ENCODE measurements at regions not wholly inside any gene's neighbourhood (a gene's known extent, or its start where the extent isn't known, plus 50 kb on each side); places are given as distances from the start of the nearest gene placed in this dataset.

DNA sequence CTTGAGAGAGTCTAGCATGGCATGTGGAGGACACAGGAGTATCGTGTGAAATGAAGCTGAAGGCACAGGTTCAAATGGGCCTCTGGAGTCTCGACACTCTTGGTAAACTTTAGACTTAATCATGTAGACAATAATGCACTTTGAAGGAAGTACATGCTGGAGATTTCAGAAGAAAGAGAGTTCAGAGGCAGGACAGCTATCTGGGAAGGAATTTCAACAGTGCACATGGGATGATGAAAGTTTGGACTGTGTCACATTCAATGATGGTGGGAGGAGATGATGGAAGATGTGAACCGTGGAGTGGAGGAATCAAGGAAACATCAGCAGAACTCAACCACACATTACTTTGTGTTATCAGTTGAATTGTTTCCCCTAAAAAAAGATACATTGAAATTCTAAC lies 88.6 kb upstream of the PAPPA start:
- ChIA-PET CTCF (no interaction called here), POLR2A (no interaction called here)
- Mint-ChIP-seq H3K4me1 (0 out of 2 replicates have a peak, but pooled peaks cover 3% of the 10 kb centered on the region), H3K36me3 (no peaks in the 10 kb centered on the region), H3K4me3 (no peak overlapping the region), H3K27ac (no peak overlapping the region), H3K27me3 (ENCODE audit: low read depth) (no peaks in the 10 kb centered on the region), H3K9me3 (no peaks in the 10 kb centered on the region)
- ATAC-seq (no peak), DNase-seq (ENCODE audit: low spot score) (no peak)
- TF ChIP-seq, protein P1, sequence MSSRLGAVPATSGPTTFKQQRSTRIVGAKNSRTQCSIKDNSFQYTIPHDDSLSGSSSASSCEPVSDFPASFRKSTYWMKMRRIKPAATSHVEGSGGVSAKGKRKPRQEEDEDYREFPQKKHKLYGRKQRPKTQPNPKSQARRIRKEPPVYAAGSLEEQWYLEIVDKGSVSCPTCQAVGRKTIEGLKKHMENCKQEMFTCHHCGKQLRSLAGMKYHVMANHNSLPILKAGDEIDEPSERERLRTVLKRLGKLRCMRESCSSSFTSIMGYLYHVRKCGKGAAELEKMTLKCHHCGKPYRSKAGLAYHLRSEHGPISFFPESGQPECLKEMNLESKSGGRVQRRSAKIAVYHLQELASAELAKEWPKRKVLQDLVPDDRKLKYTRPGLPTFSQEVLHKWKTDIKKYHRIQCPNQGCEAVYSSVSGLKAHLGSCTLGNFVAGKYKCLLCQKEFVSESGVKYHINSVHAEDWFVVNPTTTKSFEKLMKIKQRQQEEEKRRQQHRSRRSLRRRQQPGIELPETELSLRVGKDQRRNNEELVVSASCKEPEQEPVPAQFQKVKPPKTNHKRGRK (CRISPR knock-in tag; IDR thresholded peaks at IDR 0.05; ENCODE audit: borderline replicate concordance): no peak
- no peak for TF ChIP-seq ATF1 (CRISPR knock-in tag; IDR thresholded peaks at IDR 0.05)
- no peak for TF ChIP-seq MXD4 (CRISPR knock-in tag; IDR thresholded peaks at IDR 0.05; ENCODE audit: borderline replicate concordance)
- no peak for TF ChIP-seq ZNF121 (CRISPR knock-in tag; IDR thresholded peaks at IDR 0.05)
- no peak for TF ChIP-seq CREM (CRISPR knock-in tag; IDR thresholded peaks at IDR 0.05)
- TF ChIP-seq, protein P2, sequence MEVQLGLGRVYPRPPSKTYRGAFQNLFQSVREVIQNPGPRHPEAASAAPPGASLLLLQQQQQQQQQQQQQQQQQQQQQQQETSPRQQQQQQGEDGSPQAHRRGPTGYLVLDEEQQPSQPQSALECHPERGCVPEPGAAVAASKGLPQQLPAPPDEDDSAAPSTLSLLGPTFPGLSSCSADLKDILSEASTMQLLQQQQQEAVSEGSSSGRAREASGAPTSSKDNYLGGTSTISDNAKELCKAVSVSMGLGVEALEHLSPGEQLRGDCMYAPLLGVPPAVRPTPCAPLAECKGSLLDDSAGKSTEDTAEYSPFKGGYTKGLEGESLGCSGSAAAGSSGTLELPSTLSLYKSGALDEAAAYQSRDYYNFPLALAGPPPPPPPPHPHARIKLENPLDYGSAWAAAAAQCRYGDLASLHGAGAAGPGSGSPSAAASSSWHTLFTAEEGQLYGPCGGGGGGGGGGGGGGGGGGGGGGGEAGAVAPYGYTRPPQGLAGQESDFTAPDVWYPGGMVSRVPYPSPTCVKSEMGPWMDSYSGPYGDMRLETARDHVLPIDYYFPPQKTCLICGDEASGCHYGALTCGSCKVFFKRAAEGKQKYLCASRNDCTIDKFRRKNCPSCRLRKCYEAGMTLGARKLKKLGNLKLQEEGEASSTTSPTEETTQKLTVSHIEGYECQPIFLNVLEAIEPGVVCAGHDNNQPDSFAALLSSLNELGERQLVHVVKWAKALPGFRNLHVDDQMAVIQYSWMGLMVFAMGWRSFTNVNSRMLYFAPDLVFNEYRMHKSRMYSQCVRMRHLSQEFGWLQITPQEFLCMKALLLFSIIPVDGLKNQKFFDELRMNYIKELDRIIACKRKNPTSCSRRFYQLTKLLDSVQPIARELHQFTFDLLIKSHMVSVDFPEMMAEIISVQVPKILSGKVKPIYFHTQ (CRISPR knock-in tag; IDR thresholded peaks at IDR 0.05): no peak
- TF ChIP-seq, protein P3, sequence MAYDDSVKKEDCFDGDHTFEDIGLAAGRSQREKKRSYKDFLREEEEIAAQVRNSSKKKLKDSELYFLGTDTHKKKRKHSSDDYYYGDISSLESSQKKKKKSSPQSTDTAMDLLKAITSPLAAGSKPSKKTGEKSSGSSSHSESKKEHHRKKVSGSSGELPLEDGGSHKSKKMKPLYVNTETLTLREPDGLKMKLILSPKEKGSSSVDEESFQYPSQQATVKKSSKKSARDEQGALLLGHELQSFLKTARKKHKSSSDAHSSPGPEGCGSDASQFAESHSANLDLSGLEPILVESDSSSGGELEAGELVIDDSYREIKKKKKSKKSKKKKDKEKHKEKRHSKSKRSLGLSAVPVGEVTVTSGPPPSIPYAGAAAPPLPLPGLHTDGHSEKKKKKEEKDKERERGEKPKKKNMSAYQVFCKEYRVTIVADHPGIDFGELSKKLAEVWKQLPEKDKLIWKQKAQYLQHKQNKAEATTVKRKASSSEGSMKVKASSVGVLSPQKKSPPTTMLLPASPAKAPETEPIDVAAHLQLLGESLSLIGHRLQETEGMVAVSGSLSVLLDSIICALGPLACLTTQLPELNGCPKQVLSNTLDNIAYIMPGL (CRISPR knock-in tag; IDR thresholded peaks at IDR 0.05): no peak
- TF ChIP-seq, protein P4, sequence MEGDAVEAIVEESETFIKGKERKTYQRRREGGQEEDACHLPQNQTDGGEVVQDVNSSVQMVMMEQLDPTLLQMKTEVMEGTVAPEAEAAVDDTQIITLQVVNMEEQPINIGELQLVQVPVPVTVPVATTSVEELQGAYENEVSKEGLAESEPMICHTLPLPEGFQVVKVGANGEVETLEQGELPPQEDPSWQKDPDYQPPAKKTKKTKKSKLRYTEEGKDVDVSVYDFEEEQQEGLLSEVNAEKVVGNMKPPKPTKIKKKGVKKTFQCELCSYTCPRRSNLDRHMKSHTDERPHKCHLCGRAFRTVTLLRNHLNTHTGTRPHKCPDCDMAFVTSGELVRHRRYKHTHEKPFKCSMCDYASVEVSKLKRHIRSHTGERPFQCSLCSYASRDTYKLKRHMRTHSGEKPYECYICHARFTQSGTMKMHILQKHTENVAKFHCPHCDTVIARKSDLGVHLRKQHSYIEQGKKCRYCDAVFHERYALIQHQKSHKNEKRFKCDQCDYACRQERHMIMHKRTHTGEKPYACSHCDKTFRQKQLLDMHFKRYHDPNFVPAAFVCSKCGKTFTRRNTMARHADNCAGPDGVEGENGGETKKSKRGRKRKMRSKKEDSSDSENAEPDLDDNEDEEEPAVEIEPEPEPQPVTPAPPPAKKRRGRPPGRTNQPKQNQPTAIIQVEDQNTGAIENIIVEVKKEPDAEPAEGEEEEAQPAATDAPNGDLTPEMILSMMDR (IDR thresholded peaks at IDR 0.05): no peak
- TF ChIP-seq NFYB (CRISPR knock-in tag; conservative IDR thresholded peaks at IDR 0.05; ENCODE audit: low read depth): no peak
- no peak for TF ChIP-seq ZNF219 (CRISPR knock-in tag; IDR thresholded peaks at IDR 0.05; ENCODE audit: borderline replicate concordance)
- TF ChIP-seq ZNF416 (CRISPR knock-in tag; IDR thresholded peaks at IDR 0.05): no peak
- TF ChIP-seq, protein P5, sequence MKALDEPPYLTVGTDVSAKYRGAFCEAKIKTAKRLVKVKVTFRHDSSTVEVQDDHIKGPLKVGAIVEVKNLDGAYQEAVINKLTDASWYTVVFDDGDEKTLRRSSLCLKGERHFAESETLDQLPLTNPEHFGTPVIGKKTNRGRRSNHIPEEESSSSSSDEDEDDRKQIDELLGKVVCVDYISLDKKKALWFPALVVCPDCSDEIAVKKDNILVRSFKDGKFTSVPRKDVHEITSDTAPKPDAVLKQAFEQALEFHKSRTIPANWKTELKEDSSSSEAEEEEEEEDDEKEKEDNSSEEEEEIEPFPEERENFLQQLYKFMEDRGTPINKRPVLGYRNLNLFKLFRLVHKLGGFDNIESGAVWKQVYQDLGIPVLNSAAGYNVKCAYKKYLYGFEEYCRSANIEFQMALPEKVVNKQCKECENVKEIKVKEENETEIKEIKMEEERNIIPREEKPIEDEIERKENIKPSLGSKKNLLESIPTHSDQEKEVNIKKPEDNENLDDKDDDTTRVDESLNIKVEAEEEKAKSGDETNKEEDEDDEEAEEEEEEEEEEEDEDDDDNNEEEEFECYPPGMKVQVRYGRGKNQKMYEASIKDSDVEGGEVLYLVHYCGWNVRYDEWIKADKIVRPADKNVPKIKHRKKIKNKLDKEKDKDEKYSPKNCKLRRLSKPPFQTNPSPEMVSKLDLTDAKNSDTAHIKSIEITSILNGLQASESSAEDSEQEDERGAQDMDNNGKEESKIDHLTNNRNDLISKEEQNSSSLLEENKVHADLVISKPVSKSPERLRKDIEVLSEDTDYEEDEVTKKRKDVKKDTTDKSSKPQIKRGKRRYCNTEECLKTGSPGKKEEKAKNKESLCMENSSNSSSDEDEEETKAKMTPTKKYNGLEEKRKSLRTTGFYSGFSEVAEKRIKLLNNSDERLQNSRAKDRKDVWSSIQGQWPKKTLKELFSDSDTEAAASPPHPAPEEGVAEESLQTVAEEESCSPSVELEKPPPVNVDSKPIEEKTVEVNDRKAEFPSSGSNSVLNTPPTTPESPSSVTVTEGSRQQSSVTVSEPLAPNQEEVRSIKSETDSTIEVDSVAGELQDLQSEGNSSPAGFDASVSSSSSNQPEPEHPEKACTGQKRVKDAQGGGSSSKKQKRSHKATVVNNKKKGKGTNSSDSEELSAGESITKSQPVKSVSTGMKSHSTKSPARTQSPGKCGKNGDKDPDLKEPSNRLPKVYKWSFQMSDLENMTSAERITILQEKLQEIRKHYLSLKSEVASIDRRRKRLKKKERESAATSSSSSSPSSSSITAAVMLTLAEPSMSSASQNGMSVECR (CRISPR knock-in tag; IDR thresholded peaks at IDR 0.05; ENCODE audit: borderline replicate concordance): no peak
- TF ChIP-seq TEAD1 (CRISPR knock-in tag; IDR thresholded peaks at IDR 0.05): no peak
- TF ChIP-seq, protein P6, sequence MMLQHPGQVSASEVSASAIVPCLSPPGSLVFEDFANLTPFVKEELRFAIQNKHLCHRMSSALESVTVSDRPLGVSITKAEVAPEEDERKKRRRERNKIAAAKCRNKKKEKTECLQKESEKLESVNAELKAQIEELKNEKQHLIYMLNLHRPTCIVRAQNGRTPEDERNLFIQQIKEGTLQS (CRISPR knock-in tag; conservative IDR thresholded peaks at IDR 0.05): no peak
